Epithelial cell of esophagus (primary cell): ENCODE measurements at regions not wholly inside any gene's neighbourhood (a gene's known extent, or its start where the extent isn't known, plus 50 kb on each side); places are given as distances from the start of the nearest gene placed in this dataset.

Experiments used
- DNase-seq: peaks from one replicate; pipeline ENCODE4 v3.0.0; 2010; ENCODE audit warnings: low read depth
- H3K4me3 ChIP-seq: 2 replicates; pipeline ENCODE4 v1.5.1; 2011; ENCODE audit warnings: mild to moderate bottlenecking, low read length, control low read depth
- CTCF ChIP-seq: IDR thresholded peaks from 2 replicates; pipeline ENCODE4 v1.5.1; 2011; ENCODE audit warnings: low read depth, mild to moderate bottlenecking, low read length, control low read depth, inconsistent platforms; ENCODE audit not compliant: insufficient read depth; ENCODE audit errors: missing control alignments

GRCh38 chr5:2177244-2177643 is 294.5 kb upstream of the IRX4 start:
- DNase-seq, result no peak
- TF ChIP-seq CTCF, result no peak
- no peak overlapping the region for H3K4me3 ChIP-seq

GRCh38 chr5:2176581-2176980 is 293.9 kb upstream of the IRX4 start:
- no peak for DNase-seq
- no peak overlapping the region for H3K4me3 ChIP-seq
- TF ChIP-seq CTCF, result no peak

DNA sequence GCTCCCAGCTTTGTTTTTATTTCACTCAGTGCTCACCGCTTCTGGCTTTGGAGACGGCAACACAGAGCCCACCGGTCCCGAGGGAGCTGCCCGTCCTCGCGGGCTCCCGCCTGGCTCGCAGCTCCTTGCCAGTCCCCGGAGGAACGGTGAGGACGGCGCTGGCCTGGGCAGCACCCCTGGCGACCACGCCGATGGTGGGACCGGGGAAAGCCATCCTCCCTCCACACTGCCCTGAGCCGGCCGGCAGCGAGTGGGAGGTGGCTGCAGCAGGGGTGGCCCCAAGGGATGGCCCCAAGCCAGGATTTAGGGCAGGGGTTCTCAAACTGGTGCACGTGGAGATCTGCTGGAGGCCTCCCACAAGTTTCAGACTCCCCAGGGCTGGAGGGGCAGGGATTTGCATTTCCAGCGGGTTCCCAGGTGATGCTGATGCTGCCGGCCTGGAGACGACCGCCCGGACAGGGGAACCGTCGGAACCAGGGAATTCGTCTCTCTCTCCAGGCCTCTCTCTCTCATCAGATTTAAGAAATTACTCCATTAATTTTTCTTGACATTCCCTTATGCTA is 293.2 kb upstream of the IRX4 start:
- no peak for DNase-seq
- TF ChIP-seq CTCF, result no peak

DNA sequence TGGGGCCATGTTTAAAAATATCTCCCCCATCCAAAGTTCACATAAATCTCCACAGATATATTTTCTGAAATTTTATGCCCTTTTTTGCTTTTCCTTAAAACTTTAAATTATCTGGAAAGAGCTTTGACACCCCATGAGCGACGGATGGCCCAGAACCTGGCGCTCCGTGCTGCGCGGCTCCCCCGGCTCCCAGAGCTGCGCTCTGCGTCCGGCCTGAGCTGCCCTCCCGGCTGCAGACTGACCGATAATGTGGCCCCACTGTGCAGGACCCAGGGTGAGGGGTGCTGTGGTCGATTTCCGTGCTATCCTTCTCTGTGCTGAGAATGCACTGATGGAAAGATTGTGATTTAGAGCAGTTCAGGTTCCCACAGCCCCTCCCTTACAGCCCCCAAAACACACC is 292.3 kb upstream of the IRX4 start:
- no peak for DNase-seq
- no peak overlapping the region for H3K4me3 ChIP-seq
- TF ChIP-seq CTCF, result no peak

More for the DNA sequence above, 293.2 kb upstream of the IRX4 start:
- no peak overlapping the region for H3K4me3 ChIP-seq

DNA sequence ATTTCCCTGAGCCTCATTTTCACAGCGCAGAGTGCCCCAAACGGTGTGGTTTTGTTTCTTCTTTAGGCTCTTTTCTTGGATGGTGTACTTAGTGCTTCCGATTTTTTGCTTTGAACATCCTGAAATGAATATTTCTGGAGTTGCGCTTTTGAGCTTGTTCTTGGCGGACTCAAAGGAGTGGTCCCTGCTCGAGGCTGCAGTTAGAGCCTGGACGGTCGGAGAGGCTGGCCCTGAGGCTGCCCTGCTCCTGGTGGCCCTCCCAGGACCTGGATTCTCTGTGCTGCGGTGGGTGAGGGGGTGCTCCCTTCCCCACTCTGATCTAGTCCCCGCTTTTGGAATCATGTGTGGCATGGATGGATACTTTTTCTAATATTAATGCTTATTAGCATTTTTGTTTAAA is 291.8 kb upstream of the IRX4 start:
- H3K4me3 ChIP-seq, result no peak overlapping the region
- TF ChIP-seq CTCF, result no peak
- DNase-seq, result no peak

DNA sequence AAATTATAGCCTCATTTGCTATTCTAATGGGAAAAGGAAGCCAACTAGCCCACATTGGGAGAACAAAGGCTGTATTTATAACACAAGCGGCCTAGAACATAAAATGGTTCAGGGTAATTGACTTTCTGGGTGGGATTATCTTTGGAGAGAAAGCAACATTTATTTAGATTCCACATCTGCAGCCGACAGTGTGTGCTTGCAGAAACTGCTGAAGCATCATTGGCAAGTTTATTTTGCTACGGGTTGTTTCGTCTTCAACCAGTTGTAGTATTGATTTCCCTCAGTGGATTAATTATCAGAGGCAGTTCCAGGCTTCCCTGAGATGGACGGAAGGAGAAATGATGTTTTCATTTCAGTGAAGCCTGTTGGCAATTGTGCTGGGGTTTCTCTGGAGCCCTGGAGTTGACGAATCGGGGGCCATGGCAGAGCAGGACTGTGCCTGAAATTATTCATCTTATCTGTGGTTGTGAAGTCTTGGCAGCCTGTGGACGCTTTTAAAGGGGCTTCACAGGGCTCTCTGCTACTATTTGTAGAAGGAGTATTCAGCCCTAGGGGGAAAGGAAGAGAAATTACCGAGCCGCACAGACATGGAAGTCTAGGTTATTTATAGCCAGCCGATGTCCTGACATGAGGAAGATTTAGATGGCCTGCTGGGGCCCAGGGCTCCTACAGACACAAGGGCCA is 290.6 kb upstream of the IRX4 start:
- DNase-seq, result no peak
- no peak overlapping the region for H3K4me3 ChIP-seq
- no peak for TF ChIP-seq CTCF

- H3K4me3 ChIP-seq, result no peak overlapping the region
- no peak for DNase-seq
- TF ChIP-seq CTCF, result no peak
Measured at GRCh38 chr5:2172471-2172870, 289.7 kb upstream of the IRX4 start.
